Tongue (tissue), 1 donor: ENCODE measurements at regions not wholly inside any gene's neighbourhood (a gene's known extent, or its start where the extent isn't known, plus 50 kb on each side); places are given as distances from the start of the nearest gene placed in this dataset.

Experiments used
- DNase-seq: peaks from one replicate; pipeline ENCODE4 v3.0.0-alpha.2; 2015

GRCh38 chr13:50713523-50714248 is 129.8 kb downstream of the DLEU7 start:
- DNase-seq, result no peak

DNA sequence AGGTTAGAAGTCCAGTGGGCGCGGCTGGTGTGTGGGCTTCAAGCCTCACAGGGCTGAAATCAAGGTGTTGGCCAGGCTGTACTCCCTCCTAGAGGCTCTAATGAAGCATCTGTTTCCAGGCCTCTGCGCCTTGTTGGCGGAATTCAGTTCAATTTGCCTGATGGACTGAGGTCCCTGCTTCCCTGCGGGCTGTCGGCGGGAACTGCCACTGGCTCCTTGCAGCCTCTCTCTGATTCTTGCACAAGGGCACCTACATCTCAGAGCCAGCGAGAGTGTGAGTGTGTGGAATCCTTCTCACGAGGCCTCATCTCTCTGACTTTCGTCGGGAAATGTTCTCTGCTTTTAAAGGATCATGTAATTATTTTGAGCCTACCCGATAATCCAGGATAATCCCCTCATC is 128.6 kb downstream of the DLEU7 start:
- no peak for DNase-seq

DNA sequence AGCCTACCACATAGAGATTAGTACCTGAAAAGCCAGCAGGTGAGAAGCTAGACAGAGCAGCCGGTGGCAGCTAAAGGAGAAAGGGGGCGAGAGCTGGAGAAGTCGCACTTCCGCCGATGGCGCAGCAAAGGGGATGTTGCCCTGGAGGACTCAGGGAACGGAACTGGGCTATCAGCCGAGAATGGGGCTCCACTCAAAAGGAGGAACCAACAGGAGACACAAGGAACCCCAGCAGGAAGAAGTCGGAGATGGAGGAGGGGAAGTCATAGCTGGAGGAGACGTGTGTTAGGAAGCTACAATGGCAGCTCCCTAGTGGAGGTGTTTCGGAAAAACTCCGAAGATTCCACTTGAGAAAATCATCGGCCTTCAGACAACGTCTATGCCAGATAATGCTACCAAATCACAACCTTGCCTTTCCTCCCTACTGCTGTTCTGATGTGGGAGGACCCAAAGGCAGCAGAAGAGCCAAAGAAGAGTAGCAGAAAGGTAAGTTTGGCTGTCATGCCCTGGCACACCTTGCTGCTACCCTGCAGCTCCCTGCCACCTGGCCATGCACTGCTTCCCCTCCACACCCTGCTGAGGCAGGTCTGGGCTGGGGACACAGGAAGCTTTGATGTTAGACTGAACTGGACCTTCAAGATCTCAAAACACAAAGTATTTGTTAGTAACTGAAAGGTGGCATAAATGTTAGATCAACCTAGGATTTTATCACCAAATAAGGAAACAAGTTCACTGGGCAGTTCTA is 127.9 kb downstream of the DLEU7 start:
- DNase-seq, result no peak

- DNase-seq, result no peak
Measured at GRCh38 chr13:50720861-50721671, 122.4 kb downstream of the DLEU7 start.

DNA sequence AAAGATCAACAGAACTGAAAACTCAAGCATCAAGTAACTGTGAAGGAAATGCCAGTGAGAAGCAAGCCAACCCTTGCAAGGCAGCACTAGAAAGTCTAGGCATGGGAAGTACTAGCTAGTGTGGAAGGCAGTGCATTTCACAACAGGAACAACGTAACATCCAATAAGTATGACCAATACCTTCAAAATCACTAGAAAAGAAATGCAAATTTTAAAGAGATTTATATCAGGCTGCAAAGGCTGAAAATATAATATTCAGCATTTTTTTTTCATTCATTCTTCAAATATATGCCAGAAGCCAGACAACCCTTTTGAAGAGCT is 121.9 kb downstream of the DLEU7 start:
- no peak for DNase-seq

- DNase-seq, result no peak
Measured at GRCh38 chr13:50722440-50723125, 120.9 kb downstream of the DLEU7 start.

DNA sequence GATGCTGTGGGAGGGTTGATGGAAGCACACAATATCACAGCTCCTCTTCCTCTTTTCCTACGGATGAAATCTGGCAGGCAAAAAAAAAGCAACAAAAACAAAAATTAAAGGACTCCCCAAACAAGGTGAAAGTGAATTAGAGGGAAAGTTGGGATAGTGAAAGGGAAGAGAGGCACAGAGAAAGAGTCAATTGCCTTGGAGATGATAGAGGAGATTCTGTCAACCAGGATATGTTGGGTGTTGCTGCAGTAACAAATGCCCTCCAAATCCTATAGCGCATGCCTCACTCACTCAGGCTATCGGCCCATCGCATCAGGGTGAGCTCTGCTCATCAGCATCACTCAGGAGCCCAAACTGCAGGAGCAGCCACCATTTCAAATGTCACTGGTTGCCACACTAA is 119.1 kb downstream of the DLEU7 start:
- DNase-seq, result no peak

- DNase-seq, result no peak
Measured at GRCh38 chr13:50724913-50725312, 118.6 kb downstream of the DLEU7 start.

DNA sequence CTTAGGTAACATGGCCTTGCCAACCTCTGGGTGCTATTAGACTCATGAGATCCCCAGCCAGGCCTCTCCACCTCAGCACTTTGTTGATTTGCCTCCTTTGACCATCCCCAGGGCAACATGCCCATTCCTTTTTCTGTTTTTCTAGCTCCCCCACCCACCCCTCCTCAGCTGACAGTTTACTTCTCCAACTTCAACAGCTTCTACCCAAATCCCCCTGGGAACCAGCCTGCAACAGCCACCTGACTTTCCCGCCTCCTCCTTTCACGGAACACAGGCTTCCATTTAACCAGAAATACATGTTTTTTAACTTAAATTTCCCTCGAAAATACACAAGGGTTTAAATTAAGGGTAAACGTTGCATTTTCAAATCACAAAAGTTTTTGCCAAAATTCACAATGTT is 117.3 kb downstream of the DLEU7 start:
- no peak for DNase-seq

DNA sequence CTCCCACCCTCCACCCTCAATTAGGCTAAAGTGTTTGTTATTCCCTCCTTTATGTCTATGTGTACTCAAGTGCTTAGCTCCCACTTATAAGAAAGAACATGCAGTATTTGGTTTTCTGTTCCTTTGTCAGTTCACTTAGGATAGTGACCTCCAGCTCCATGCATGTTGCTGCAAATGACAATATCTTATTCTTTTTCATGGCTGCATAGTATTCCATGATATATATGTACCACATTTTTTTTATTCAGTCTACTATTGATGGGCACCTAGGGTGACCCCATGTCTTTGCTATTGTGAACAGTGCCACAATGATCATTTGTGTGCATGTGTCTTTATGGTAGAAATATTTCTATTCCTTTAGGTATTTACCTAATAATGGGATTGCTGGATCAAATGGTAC is 114.3 kb downstream of the DLEU7 start:
- no peak for DNase-seq

GRCh38 chr13:50730496-50731351 is 112.8 kb downstream of the DLEU7 start:
- no peak for DNase-seq

GRCh38 chr13:50731400-50731799 is 112.1 kb downstream of the DLEU7 start:
- DNase-seq, result no peak

- DNase-seq, result no peak
Measured at GRCh38 chr13:50732712-50733111, 110.8 kb downstream of the DLEU7 start.

DNA sequence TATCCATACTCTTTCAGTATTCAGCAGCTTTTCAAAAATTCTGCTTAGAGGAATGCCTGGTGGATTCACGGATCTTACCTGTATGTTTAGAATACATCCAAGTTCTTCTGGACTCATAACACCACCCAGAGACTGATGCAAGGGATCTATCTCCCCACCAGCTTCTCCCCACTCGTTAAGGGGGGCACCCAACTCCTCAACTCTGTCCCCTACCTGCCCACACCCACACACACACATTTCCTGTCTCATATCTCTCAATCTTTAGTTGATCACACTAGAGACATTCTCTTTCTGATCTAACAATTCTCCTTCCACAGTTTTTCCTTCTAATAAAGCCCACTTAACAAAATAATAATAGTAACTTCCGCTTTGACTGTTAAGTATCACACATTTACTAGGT is 110.1 kb downstream of the DLEU7 start:
- DNase-seq, result no peak

- DNase-seq, result no peak
Measured at GRCh38 chr13:50735071-50735470, 108.4 kb downstream of the DLEU7 start.

- no peak for DNase-seq
Measured at GRCh38 chr13:50740052-50740741, 103.3 kb downstream of the DLEU7 start.

DNA sequence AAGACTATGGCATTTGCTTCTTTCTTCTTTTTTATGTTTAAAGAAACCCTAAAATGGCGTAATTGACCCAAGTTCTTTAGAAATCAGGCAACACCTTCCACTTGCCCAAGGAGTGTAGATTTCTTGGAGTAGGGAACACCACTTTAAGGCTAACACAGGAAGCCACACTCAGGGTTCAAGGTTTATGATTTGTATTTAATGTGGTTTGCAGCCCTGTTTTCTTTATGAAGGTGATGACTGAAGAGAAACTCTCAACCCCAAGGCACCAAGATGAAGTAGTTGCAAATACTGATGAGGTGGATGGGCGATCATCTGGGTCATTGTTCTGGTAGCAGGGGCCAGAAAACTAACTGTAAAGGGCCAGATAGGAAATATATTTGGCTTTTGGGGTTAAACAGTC is 101.1 kb downstream of the DLEU7 start:
- no peak for DNase-seq

GRCh38 chr13:50742968-50743367 is 100.5 kb downstream of the DLEU7 start:
- DNase-seq, result no peak

DNA sequence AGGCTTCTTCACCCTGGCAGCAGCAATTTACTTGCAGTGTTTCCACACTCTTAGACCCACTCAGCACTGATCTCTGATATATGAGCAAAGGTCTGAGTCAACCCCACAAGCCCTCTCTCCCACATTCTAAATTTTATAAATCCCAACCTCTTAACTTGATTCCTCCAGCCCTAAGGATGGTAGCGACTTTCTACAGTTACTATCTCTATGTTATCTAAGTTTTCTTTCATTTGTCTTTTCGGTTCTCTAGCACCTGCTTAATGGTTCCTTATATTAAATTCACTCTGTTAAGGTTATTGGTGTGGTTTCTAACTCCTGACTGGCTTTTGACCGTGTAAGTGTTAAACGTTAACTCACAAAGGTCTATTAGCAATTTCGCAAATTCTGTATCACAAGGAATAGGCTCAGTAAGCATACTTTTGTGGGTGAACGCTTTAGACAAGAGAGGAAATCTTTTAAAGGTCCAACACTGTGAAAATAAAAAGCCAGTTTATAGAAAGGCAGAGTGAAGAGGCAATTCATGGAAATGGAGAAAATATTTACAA is 99.3 kb downstream of the DLEU7 start:
- DNase-seq, result no peak

DNA sequence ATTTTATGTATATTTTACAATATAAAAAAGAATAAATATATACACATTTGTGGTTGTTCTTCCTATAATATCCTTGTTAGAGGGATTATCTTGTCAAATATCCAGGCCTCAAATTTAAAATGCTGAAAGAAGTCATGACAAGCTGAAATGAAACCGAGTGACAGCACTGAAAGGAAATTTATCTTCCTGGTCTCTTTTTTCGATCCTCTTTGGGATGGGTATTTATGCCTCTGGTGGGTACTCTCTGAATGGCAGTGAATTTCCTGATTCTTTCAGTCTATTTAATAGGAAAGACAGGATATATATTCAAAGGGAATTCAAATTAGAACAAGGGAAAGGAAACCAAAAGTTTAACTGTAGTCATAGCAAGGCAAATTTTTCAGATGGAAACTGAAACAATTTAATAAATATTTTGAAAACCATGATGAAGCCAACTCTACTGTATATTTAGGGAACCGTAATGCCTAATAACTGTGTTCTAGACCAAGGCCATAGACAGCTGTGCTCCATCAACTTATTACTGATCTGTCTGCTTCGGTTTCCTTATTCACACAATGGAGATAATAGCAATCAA is 97.9 kb downstream of the DLEU7 start:
- no peak for DNase-seq
